H1 (cell line): ENCODE measurements at regions not wholly inside any gene's neighbourhood (a gene's known extent, or its start where the extent isn't known, plus 50 kb on each side); places are given as distances from the start of the nearest gene placed in this dataset.

Experiments used
- CTCF ChIA-PET: fragments of 300-600 bp; sonication (Branson Sonifier 250); formaldehyde crosslinking; loops from one replicate; lab custom pipeline; 2021; ENCODE audit not compliant: partially characterized antibody; lab: Charles Lee
- POLR2A ChIA-PET: fragments of 300-600 bp; sonication (Branson Sonifier 250); formaldehyde crosslinking; loops from one replicate; lab custom pipeline; 2021; ENCODE audit warnings: inconsistent platforms; ENCODE audit not compliant: partially characterized antibody; lab: Charles Lee
- DNase-seq, 2 experiments: peaks; one replicate each; pipeline versions ENCODE4 v3.0.0 to v3.0.0-alpha.2; 2010 to 2022; ENCODE audit warnings: low spot score in 2 of 2, low read depth in 1 of 2, mixed read lengths in 1 of 2
- FAIRE-seq: peaks from 2 replicates; lab custom pipeline; 2011; peaks lifted over from hg19 to GRCh38; lab: Jason Lieb, UNC
- H2AFZ ChIP-seq: 2 replicates; pipeline ENCODE4 v1.8.1; 2012; ENCODE audit warnings: low read length, inconsistent platforms
- H2AK5ac ChIP-seq: 2 replicates; pipeline ENCODE4 v1.6.1; 2013; ENCODE audit warnings: low read depth, low read length
- H2BK120ac ChIP-seq: replicated peaks from 2 replicates; pipeline ENCODE3; 2013; ENCODE audit warnings: low read depth, low read length, inconsistent platforms
- H2BK12ac ChIP-seq: 2 replicates; pipeline ENCODE4 v1.6.1; 2013; ENCODE audit warnings: low read depth, low read length
- H2BK15ac ChIP-seq: 2 replicates; pipeline ENCODE4 v1.6.1; 2013; ENCODE audit warnings: low read length
- H2BK20ac ChIP-seq: 2 replicates; pipeline ENCODE4 v1.6.1; 2013; ENCODE audit warnings: low read length
- H2BK5ac ChIP-seq: 2 replicates; pipeline ENCODE4 v1.6.1; 2013; ENCODE audit warnings: low read depth, low read length
- H3K14ac ChIP-seq: 2 replicates; pipeline ENCODE4 v1.6.1; 2013; ENCODE audit warnings: inconsistent platforms; ENCODE audit not compliant: insufficient read length
- H3K18ac ChIP-seq: 2 replicates; pipeline ENCODE4 v1.6.1; 2013; ENCODE audit warnings: low read length; ENCODE audit errors: extremely low read depth
- H3K23ac ChIP-seq: 2 replicates; pipeline ENCODE4 v1.6.1; 2013; ENCODE audit warnings: inconsistent platforms; ENCODE audit not compliant: insufficient read length
- H3K23me2 ChIP-seq: 2 replicates; pipeline ENCODE4 v1.6.1; 2013; ENCODE audit warnings: low read depth, low read length
- H3K27ac ChIP-seq: 2 replicates; pipeline ENCODE4 v1.6.1; 2011; ENCODE audit warnings: low read depth, low read length, inconsistent platforms
- H3K27me3 ChIP-seq, 4 experiments: replicated peaks in 1 of 4; 1 replicate in 1 of 4; 2 replicates in 3 of 4; pipeline versions ENCODE4 v1.6.1 to v1.8.1; 2011 to 2013; ENCODE audit warnings: low read length in 3 of 4, mild to moderate bottlenecking in 3 of 4, inconsistent platforms in 2 of 4, mixed read lengths in 2 of 4, moderate library complexity in 1 of 4; ENCODE audit not compliant: control insufficient read depth in 3 of 4, insufficient read depth in 3 of 4; ENCODE audit errors: extremely low read depth in 1 of 4
- H3K36me3 ChIP-seq, 4 experiments: 2 replicates each; pipeline versions ENCODE4 v1.6.1 to v1.8.1; 2011 to 2013; ENCODE audit warnings: mild to moderate bottlenecking in 4 of 4, low read length in 3 of 4, moderate library complexity in 2 of 4, control low read depth in 1 of 4, inconsistent platforms in 1 of 4; ENCODE audit not compliant: insufficient read depth in 4 of 4, control insufficient read depth in 2 of 4
- H3K4ac ChIP-seq: replicated peaks from 2 replicates; pipeline ENCODE3; 2013; ENCODE audit warnings: low read length, low read depth, mixed read lengths, inconsistent platforms; ENCODE audit not compliant: insufficient read length
- H3K4me1 ChIP-seq, 4 experiments: replicated peaks in 1 of 4; 1 replicate in 1 of 4; 2 replicates in 3 of 4; pipeline versions ENCODE4 v1.6.1 to v1.8.1; 2011 to 2013; ENCODE audit warnings: low read length in 3 of 4, inconsistent platforms in 2 of 4, mixed read lengths in 1 of 4; ENCODE audit not compliant: insufficient read depth in 4 of 4, control insufficient read depth in 3 of 4
- H3K4me2 ChIP-seq, 2 experiments: 2 replicates each; pipeline versions ENCODE4 v1.6.1 to v1.8.1; 2011 to 2013; ENCODE audit warnings: low read depth in 2 of 2, low read length in 2 of 2, control low read depth in 1 of 2, inconsistent platforms in 1 of 2, mild to moderate bottlenecking in 1 of 2; ENCODE audit not compliant: insufficient read depth in 1 of 2
- H3K4me3 ChIP-seq, 4 experiments: fragments of 200-600, 300-600 bp in 1 of 4; sonication (generic), shearing (Covaris generic), sonication (Bioruptor Twin) in 1 of 4; 2 replicates each; pipeline versions ENCODE4 v1.5.1 to v1.8.1; 2011 to 2016; ENCODE audit warnings: low read length in 4 of 4, low read depth in 3 of 4, control low read depth in 2 of 4, inconsistent platforms in 2 of 4, mild to moderate bottlenecking in 2 of 4, mixed read lengths in 1 of 4, moderate library complexity in 1 of 4; ENCODE audit not compliant: insufficient read depth in 2 of 4; ENCODE audit errors: extremely low read depth in 1 of 4
- H3K56ac ChIP-seq: replicated peaks from 2 replicates; pipeline ENCODE3; 2013; ENCODE audit warnings: low read depth, mild to moderate bottlenecking, mixed read lengths, low read length, inconsistent platforms; ENCODE audit not compliant: insufficient read length
- H3K79me1 ChIP-seq: 2 replicates; pipeline ENCODE4 v1.6.1; 2013; ENCODE audit warnings: low read depth, low read length, control low read depth
- H3K79me2 ChIP-seq, 2 experiments: 2 replicates each; pipeline versions ENCODE4 v1.6.1 to v1.8.1; 2012 to 2013; ENCODE audit warnings: low read length in 2 of 2, mild to moderate bottlenecking in 2 of 2, inconsistent platforms in 1 of 2; ENCODE audit not compliant: insufficient read depth in 2 of 2, control insufficient read depth in 1 of 2
- H3K9ac ChIP-seq, 4 experiments: replicated peaks in 1 of 4; 1 replicate in 1 of 4; 2 replicates in 3 of 4; pipeline versions ENCODE4 v1.6.1 to v1.8.1; 2011 to 2013; ENCODE audit warnings: low read depth in 3 of 4, low read length in 3 of 4, control low read depth in 2 of 4, mild to moderate bottlenecking in 2 of 4, moderate library complexity in 2 of 4, inconsistent platforms in 1 of 4; ENCODE audit errors: extremely low read depth in 1 of 4
- H3K9me3 ChIP-seq, 2 experiments: 2 replicates each; pipeline versions ENCODE4 v1.6.1 to v1.8.1; 2012 to 2013; ENCODE audit warnings: mild to moderate bottlenecking in 2 of 2, moderate library complexity in 2 of 2, control low read depth in 1 of 2, inconsistent platforms in 1 of 2, low read depth in 1 of 2, low read length in 1 of 2, mixed read lengths in 1 of 2; ENCODE audit not compliant: insufficient read depth in 2 of 2
- H4K20me1 ChIP-seq, 2 experiments: replicated peaks in 1 of 2; 2 replicates each; pipeline versions ENCODE3 to v1.8.1; 2011 to 2013; ENCODE audit warnings: inconsistent platforms in 2 of 2, low read length in 2 of 2, mild to moderate bottlenecking in 1 of 2; ENCODE audit not compliant: insufficient read depth in 2 of 2, control insufficient read depth in 1 of 2
- H4K5ac ChIP-seq: 2 replicates; pipeline ENCODE4 v1.6.1; 2013; ENCODE audit warnings: low read length, low read depth, mixed read lengths, inconsistent platforms; ENCODE audit not compliant: insufficient read length
- H4K8ac ChIP-seq: 2 replicates; pipeline ENCODE4 v1.8.0; 2013; ENCODE audit warnings: mild to moderate bottlenecking, moderate library complexity, low read length, inconsistent platforms; ENCODE audit not compliant: insufficient read depth; ENCODE audit errors: extremely low read depth
- H4K91ac ChIP-seq: replicated peaks from 2 replicates; pipeline ENCODE3; 2013; ENCODE audit warnings: low read length, mixed read lengths, inconsistent platforms; ENCODE audit not compliant: insufficient read length
- ATF3 ChIP-seq: IDR thresholded peaks from 2 replicates; pipeline ENCODE4 v1.6.1; 2011; ENCODE audit warnings: low read depth, mild to moderate bottlenecking, low read length; ENCODE audit not compliant: insufficient read depth
- BRCA1 ChIP-seq: IDR thresholded peaks from 2 replicates; pipeline ENCODE4 v1.6.1; 2012; ENCODE audit warnings: low read depth, low read length, improper control_type of control experiment
- CEBPB ChIP-seq: IDR thresholded peaks from 2 replicates; pipeline ENCODE4 v1.6.1; 2012; ENCODE audit warnings: low read depth, low read length
- KDM1A ChIP-seq: fragments of 200-600, 300-600 bp; sonication (generic); IDR thresholded peaks from 2 replicates; pipeline ENCODE4 v1.7.1; 2016; ENCODE audit warnings: mild to moderate bottlenecking, low read length, borderline replicate concordance
- MAFK ChIP-seq: IDR thresholded peaks from 2 replicates; pipeline ENCODE4 v1.6.1; 2012; ENCODE audit warnings: low read depth, mild to moderate bottlenecking, improper control_type of control experiment, low read length
- POLR2A ChIP-seq, 2 experiments: IDR thresholded peaks; 1 replicate in 1 of 2; 2 replicates in 1 of 2; pipeline ENCODE4 v1.6.1; 2011; ENCODE audit warnings: low read depth in 2 of 2, low read length in 2 of 2, mild to moderate bottlenecking in 2 of 2; ENCODE audit errors: control extremely low read depth in 1 of 2
- RBBP5 ChIP-seq: IDR thresholded peaks from 2 replicates; pipeline ENCODE4 v1.7.1; 2012; ENCODE audit warnings: low read depth, mild to moderate bottlenecking, inconsistent platforms, low read length, moderate library complexity, borderline replicate concordance
- RFX5 ChIP-seq: IDR thresholded peaks from 2 replicates; pipeline ENCODE4 v1.6.1; 2011; ENCODE audit warnings: low read depth, low read length, improper control_type of control experiment, borderline replicate concordance
- RNF2 ChIP-seq: fragments of 200-900, 300-1000 bp; sonication (generic); IDR thresholded peaks from 2 replicates; pipeline ENCODE4 v1.7.1; 2016; ENCODE audit warnings: borderline replicate concordance, low read depth, mild to moderate bottlenecking, antibody characterized with exemption, low read length; ENCODE audit not compliant: poor library complexity, severe bottlenecking; ENCODE audit errors: missing control alignments
- WGBS, 2 experiments: shearing (Covaris generic) in 1 of 2; methylation state at CpG; one replicate each; pipeline versions ENCODE4 v1.1.6 to v1.1.7; 2013 to 2015; ENCODE audit warnings: low lambda C conversion rate in 2 of 2, mixed read lengths in 2 of 2, inconsistent platforms in 1 of 2, low coverage in 1 of 2, missing lambda C conversion rate in 1 of 2; ENCODE audit not compliant: insufficient replicate concordance in 2 of 2, insufficient coverage in 1 of 2, insufficient read length in 1 of 2; ENCODE audit errors: extremely low coverage in 1 of 2, missing lambda C conversion rate in 1 of 2; 5-methylcytosine and 5-hydroxymethylcytosine counted together

GRCh38 chr10:70986623-70986950 is 98.2 kb upstream of the PCBD1 start:
- Histone ChIP-seq H3K4ac (no peak overlapping the region), H3K79me1 (no peaks in the 10 kb centered on the region), H4K5ac (no peak overlapping the region), H2AK5ac (no peak overlapping the region), H4K8ac (no peak overlapping the region), H2BK12ac (no peak overlapping the region), H3K36me3 (no peaks in the 10 kb centered on the region), H3K27me3 (no peaks in the 10 kb centered on the region; a peak in 1 of 7 replicates), H3K9ac (no peak overlapping the region), H3K14ac (no peak overlapping the region), H3K56ac (no peak overlapping the region), H2BK120ac (no peak overlapping the region), H2BK5ac (no peak overlapping the region), H3K4me2 (no peak overlapping the region), H3K79me2 (no peaks in the 10 kb centered on the region), H3K9me3 (no peaks in the 10 kb centered on the region), H2BK20ac (no peak overlapping the region), H3K18ac (no peak overlapping the region), H3K27ac (no peak overlapping the region), H2BK15ac (no peak overlapping the region), H3K4me3 (no peak overlapping the region), H3K23ac (no peak overlapping the region), H3K23me2 (no peaks in the 10 kb centered on the region), H2AFZ (no peak overlapping the region), H4K20me1 (no peaks in the 10 kb centered on the region), H4K91ac (no peak overlapping the region), H3K4me1 (peaks cover 0 to 3% (median 0%) of the 10 kb centered on the region in 4 experiments; a peak in 1 of 7 replicates)
- FAIRE-seq: no peak
- TF ChIP-seq ATF3 (no peak), RNF2 (no peak), KDM1A (no peak), CEBPB (no peak), POLR2A (IDR thresholded peaks at IDR 0.05; ENCODE audit: control extremely low read depth in 1 of 2, low read depth in 2 of 2, low read length in 2 of 2) (no peak), MAFK (no peak), RFX5 (no peak), BRCA1 (no peak), RBBP5 (no peak)
- no peak for DNase-seq
- 94% methylated on average over 7 of the region's 7 CpGs; no CpG with 5 or more reads in 1 of the 2 experiments for WGBS, 2 experiments
- POLR2A ChIA-PET: no interaction called here
- CTCF ChIA-PET: interaction anchor here (1.2 to 1.9 kb wide), 4 partner anchors 24 to 83 kb away, joined by 3 to 6 read pairs (median 4); no protein-coding TSS in a partner anchor
